SK-N-MC (cell line): ENCODE measurements at regions not wholly inside any gene's neighbourhood (a gene's known extent, or its start where the extent isn't known, plus 50 kb on each side); places are given as distances from the start of the nearest gene placed in this dataset.
"Not testable (repeated sequence)": the region's sequence is repeated elsewhere in the genome, so short reads cannot be mapped to it uniquely, and the experiment has no call there.

Experiments used
- DNase-seq: peaks from one replicate; pipeline ENCODE4 v3.0.0-alpha.2; 2011; ENCODE audit warnings: low read depth, low spot score
- H3K27ac ChIP-seq: fragments of 200-600 bp; sonication (generic); 2 replicates; pipeline ENCODE4 v1.5.1; 2016; ENCODE audit warnings: mixed run types
- H3K36me3 ChIP-seq: fragments of 200-600 bp; sonication (generic); 2 replicates; pipeline ENCODE4 v1.6.1; 2017; ENCODE audit warnings: antibody characterized with exemption, low read length, mixed read lengths; ENCODE audit not compliant: insufficient read depth
- H3K4me3 ChIP-seq: fragments of 200-600 bp; sonication (generic); 2 replicates; pipeline ENCODE4 v1.5.1; 2016
- H3K9ac ChIP-seq: fragments of 200-600 bp; sonication (generic); 2 replicates; pipeline ENCODE4 v1.8.0; 2017; ENCODE audit warnings: mixed run types, mixed read lengths; ENCODE audit not compliant: insufficient read length
- H3K9me3 ChIP-seq: fragments of 200-600 bp; sonication (generic); 2 replicates; pipeline ENCODE4 v1.6.1; 2017; ENCODE audit warnings: low read depth, mild to moderate bottlenecking, antibody characterized with exemption, low read length, moderate library complexity, mixed read lengths

DNA sequence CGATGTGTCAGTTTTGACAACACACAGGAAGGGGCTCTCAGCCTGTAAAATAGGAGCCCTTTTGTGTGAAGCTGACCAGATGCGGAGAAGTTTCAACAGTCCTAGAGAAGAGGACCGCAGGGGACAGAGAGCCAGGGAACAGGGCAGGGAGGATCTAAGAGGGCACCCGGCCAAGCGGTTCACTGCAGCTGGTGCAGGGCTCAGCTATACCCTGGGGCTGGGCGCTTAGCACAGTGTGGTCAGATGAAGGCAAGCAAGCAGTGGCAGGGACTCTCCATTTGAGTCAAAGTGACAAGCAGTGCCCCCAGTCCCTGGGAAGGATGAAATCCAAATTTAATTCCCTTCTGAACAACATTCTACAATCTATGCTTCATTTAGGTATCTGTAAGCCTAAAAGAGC, 88.9 kb upstream of the PLGLB2 start:
- H3K36me3 ChIP-seq, DNase-seq: not testable (repeated sequence)

DNA sequence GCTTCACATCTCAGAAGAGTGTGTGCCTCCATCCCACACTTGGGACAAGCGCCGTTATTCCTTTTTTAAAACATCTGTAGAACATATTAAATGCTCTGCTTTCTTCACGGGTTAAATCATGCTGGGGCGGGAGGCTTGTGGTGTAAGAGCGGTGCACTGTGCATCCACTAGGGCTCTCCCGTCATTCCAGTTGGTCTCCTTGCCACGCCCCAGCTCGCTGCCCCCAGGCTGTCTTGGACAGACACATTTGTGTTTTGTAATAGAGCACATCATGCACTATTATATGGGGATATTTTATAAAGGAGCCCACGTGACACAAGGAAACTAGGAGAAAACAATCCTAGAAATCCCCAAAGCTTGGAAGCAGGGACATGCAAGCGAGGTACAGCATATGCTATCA, 87.7 kb upstream of the PLGLB2 start:
- not testable (repeated sequence) for H3K27ac ChIP-seq, H3K9ac ChIP-seq, DNase-seq, H3K4me3 ChIP-seq, H3K36me3 ChIP-seq, H3K9me3 ChIP-seq

More for the DNA sequence above, 88.9 kb upstream of the PLGLB2 start:
- not testable (repeated sequence) for H3K27ac ChIP-seq, H3K4me3 ChIP-seq, H3K9me3 ChIP-seq, H3K9ac ChIP-seq

DNA sequence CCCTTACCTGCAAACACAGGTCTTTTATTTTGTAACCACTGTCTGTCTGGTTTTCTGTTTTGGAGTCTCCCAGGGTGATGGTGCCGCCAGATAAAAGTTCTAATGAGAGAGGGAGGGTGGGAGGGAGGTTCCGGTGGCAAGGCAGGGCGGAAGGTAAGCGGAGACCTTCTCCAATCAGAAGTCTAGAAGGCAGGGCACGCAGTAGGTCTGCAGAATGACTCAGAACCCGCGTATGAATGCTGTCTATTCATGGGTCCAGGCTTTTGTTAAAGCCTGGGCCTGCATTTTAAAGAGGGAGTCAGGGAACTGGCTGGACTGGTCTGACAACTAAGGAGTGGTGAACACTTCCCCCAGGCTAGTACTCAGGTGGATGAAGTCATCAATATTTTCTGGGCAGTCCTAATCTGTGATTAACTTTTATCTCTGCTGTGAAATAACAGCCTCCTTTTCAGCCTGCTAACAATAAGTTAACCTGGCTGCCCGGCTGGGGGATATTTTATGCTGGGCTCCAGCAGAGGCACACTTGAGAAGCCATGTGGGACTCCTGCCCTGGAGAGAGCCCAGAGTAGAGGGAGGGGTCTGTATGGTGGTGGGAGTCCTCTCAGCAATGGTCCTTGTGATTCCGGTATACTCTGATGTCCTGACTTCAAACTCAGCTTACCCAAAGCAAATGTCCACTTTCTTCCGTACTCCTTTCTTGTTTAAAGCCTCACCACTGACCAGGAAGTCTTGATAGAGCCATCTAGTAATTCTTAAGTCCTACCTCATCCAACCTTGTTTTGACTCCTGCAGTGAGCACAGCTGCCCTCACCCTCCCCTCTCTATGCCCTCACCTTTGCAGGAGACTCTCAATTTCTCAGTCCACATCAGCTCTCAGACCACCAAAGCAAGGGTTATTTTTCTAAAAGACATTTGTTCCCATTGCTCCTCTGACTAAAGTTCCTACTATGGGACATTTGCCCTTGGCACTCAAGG, 85.3 kb upstream of the PLGLB2 start:
- not testable (repeated sequence) for H3K9me3 ChIP-seq, H3K36me3 ChIP-seq, H3K9ac ChIP-seq, DNase-seq, H3K27ac ChIP-seq, H3K4me3 ChIP-seq

DNA sequence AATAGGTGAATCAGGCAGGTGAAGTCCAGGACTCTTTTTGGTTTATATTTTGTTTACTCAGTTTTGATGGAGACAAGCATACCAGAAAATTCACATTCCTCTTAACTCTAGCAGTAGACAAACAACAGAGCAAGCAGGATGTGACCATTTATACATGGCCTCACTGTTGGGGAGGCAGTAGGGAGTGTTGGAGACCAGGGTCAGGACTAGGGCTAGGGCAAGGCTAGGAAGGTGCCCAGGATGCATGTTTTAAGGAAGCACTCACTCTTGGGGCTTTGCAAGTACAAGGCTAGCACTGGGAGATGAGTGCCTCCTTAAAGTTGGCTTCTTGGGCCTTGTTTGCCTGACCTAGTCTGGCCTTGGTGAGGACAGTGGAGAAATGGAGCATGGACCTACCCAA, 84.5 kb upstream of the PLGLB2 start:
- not testable (repeated sequence) for H3K4me3 ChIP-seq, H3K36me3 ChIP-seq, H3K9ac ChIP-seq, H3K9me3 ChIP-seq, DNase-seq, H3K27ac ChIP-seq

DNA sequence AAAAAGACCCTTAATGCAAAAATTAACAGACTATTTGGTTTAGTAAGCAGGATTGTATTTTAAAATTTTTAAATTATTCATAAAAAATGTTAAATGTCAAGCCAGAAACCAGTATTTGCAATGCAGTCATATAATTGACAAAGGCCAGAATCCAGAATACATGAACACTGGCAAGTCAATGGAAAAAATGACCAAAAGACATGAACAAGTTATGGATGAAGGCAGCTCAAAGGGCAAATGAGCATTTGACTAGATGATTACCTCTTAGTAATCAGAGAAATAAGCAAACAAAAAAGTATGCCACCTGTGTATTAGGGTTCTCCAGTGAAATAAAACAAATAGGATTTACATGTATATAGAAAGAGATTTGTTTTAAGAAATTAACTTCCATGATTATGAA, 80.9 kb upstream of the PLGLB2 start:
- H3K36me3 ChIP-seq, H3K27ac ChIP-seq, H3K9ac ChIP-seq, H3K9me3 ChIP-seq, DNase-seq, H3K4me3 ChIP-seq: not testable (repeated sequence)

DNA sequence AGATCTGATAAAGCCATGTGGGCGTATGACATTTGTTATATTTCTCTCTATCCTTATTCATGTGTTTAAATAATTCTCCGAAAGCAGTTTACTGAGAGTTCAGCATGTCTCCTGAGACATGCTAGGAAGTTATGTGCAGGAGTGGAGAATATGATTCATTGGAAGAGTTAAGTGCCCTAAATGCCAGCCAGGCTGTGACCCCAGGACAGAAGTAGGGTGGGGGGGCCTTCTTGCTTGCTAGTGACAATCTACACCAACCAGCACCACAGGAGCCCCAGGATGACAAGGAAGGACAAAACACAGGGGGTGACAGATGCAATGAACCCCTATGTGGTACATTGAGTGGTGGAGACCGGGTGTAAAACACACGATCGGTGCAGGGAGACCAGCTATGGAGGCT, 79.5 kb upstream of the PLGLB2 start:
- not testable (repeated sequence) for H3K36me3 ChIP-seq, H3K4me3 ChIP-seq, DNase-seq

DNA sequence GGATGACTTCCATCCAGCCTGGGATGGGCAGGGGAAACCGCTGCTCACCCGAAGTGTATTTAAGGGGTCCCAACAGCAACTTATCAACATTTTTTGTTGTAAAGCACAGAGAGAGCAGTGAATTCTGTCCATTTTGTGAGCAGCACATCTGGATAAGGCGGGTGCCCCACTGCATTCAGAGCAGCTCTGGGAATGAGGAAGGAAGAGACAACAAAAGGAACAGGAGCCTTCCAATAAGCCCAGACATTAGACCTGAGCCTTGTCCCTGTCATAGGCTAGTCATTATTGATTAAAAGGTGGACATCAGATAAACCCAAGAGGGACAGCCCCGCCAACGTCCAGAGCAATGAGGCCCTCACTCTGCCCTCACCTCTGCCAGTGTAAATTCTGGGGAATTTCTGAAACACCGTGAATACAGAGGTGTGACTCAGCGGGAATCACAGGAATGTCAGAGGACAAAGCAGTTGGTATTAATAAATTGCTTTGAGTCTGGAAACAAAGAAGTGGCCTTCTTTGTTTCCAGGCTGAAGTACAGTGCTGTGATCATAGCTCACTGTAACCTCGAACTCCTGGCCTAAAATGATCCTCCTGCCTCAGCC, 78.2 kb upstream of the PLGLB2 start:
- DNase-seq, H3K27ac ChIP-seq, H3K9ac ChIP-seq: not testable (repeated sequence)

More for the DNA sequence above, 79.5 kb upstream of the PLGLB2 start:
- H3K9me3 ChIP-seq, H3K27ac ChIP-seq, H3K9ac ChIP-seq: not testable (repeated sequence)

DNA sequence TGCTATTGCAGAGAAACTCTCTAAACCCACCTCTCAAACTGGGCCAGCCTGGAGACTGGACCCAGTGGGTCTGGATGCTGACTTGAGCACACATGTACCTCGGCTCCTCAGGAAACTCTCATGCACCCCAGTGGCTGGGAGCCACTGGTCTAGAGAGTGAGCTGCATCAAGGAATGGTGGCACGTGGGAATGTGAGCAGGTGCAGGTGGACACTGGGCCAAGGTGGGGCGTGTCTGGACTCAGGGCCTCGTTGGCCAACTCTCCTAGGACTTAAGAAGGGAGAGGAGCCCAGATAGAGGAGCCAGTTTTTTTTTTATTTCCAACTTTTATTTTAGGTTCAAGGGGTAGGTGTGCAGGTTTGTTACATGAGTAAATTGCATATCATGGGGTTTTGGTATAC, 75.5 kb upstream of the PLGLB2 start:
- H3K27ac ChIP-seq, H3K9ac ChIP-seq, H3K4me3 ChIP-seq, H3K36me3 ChIP-seq, DNase-seq, H3K9me3 ChIP-seq: not testable (repeated sequence)

More for the DNA sequence above, 78.2 kb upstream of the PLGLB2 start:
- not testable (repeated sequence) for H3K9me3 ChIP-seq, H3K36me3 ChIP-seq, H3K4me3 ChIP-seq

DNA sequence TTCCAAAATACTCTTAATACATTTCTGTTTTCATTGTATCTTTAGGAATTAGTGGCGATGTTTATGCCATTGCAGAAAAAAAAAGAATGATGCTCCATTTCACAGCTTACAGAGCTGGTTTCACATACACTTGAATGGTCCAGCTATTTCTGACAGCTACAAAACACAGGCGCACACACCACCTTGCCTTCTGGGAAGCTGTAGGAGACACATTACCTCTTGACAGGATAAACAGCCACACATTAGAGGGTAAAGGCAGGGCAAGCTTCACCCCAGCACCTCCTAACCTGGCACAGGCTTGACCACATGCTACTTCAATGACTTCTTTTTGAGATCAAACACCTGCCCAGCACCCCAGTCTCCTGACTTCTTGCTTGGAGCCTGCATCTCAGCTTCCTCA, 73.2 kb upstream of the PLGLB2 start:
- H3K36me3 ChIP-seq, H3K9me3 ChIP-seq, H3K4me3 ChIP-seq, H3K27ac ChIP-seq, H3K9ac ChIP-seq, DNase-seq: not testable (repeated sequence)

DNA sequence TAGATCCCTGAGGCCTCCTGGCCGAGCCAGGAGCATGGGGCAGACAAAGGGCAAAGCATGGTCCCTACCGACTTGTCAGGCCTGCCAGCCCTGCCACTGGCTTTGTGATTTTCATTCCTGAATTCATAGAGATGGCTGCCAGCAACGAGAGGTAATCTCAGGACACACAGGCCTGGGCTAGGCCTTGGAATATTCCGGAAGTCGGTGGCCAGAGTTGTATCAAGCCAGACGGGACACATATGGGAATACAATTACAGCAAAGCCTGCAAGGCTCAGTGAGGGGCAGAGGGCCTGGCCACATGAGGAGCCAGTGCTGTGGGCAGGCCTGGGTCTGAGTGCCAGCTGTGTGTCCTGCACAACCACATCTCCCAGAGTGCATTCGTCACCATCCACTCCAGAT, 72.4 kb upstream of the PLGLB2 start:
- H3K9ac ChIP-seq, H3K36me3 ChIP-seq: not testable (repeated sequence)

DNA sequence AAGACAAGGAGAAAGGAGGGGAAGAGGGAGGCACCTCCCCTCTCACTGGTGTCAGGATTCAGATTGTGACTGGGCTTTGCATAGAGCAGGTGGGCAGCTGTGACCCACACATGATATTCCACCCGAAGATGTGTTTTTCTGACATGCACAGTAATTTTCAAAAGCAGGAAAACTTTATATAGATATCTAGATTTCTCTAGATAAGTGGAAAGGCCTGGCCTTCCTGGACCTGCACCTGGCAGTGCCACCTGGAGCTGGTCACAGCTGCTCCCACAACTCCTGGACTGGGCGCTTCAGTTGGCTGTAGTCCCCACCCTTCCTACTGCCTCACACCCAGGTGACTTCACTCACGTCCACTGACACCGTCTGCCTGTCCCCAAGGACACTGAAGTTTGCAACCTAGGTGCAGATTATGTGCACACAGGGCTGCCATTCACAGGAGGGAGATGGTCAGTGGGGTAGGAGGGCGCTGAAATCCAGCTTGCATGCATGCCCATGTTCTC, 70.4 kb upstream of the PLGLB2 start:
- H3K36me3 ChIP-seq, H3K9me3 ChIP-seq, H3K27ac ChIP-seq, H3K9ac ChIP-seq, H3K4me3 ChIP-seq, DNase-seq: not testable (repeated sequence)

More for the DNA sequence above, 72.4 kb upstream of the PLGLB2 start:
- H3K4me3 ChIP-seq, H3K9me3 ChIP-seq, H3K27ac ChIP-seq, DNase-seq: not testable (repeated sequence)

DNA sequence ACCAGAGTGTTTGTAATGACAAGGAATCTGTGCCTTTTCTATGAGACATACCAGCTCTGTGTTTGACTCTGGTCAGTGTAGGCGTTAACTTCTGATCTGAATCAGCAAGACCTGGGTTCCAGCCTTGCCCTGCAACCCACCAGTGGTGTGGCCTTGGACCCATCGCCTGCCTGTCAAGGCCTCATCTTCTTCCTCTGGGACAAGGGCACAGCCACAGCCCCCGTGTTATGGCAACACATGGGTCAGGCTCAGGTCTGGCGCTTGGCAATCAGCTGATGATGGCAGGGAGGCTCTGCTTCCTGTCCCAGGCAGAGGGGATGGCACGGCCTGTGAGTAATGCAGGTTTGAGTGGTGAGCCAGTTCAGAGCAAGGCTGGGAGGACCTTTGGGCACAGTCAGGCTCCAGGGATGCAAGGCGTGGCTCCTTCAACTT, 69.1 kb upstream of the PLGLB2 start:
- not testable (repeated sequence) for H3K27ac ChIP-seq, H3K9ac ChIP-seq, H3K36me3 ChIP-seq, DNase-seq, H3K9me3 ChIP-seq, H3K4me3 ChIP-seq

DNA sequence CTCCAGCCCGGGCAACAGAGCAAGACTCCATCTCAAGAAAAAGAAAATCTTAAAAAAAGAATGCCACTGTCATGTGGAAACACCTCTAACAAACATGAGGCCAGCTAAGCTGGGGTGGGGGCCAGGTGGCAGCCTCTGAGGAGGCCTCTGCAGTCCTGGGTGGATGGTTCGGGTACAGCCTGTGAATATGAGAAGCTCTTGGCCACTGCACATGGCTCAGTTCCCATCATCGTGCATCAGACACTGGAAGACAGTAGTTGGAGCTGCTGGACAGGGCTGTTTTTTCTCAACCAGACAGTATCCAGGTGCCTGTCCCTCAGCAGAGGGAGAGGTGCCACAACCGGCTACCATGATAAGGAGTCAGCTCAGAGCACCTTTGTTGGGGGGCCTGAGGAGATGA, 67.9 kb upstream of the PLGLB2 start:
- DNase-seq, H3K9me3 ChIP-seq, H3K4me3 ChIP-seq, H3K9ac ChIP-seq, H3K36me3 ChIP-seq, H3K27ac ChIP-seq: not testable (repeated sequence)

DNA sequence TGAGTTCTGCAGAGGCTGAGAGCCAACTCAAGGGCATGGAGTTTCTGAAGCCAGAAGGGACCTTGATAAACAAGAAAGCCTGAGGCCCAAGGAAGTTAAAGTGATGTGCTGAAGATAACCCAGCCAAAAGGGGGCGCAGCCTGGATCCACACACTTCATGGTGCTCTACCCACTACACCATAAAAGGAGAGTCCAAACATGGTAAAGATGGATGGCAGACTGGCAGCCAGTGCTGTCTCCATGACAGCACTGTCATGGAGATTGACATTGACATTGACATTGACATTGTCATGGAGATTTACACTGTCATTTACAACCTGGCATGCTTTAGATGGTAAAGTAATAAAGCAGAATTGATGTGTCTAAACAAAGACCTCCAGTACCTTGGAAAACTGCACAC, 67.2 kb upstream of the PLGLB2 start:
- not testable (repeated sequence) for H3K9me3 ChIP-seq, H3K36me3 ChIP-seq, DNase-seq

More for the DNA sequence above, 67.2 kb upstream of the PLGLB2 start:
- H3K4me3 ChIP-seq, H3K27ac ChIP-seq, H3K9ac ChIP-seq: not testable (repeated sequence)
